A673 (cell line): ENCODE measurements at regions not wholly inside any gene's neighbourhood (a gene's known extent, or its start where the extent isn't known, plus 50 kb on each side); places are given as distances from the start of the nearest gene placed in this dataset.

ENCODE experiments used
- EZH2 ChIP-seq: fragments of 200-600 bp; sonication (generic); IDR thresholded peaks from 2 replicates; pipeline ENCODE4 v1.6.1; 2017; ENCODE audit warnings: borderline replicate concordance, low read depth, mild to moderate bottlenecking, mixed read lengths, antibody characterized with exemption, low read length; ENCODE audit not compliant: poor library complexity, severe bottlenecking
- TF ChIP-seq, protein P1 (sequence below): fragments of 300-800, 200-600 bp; sonication (generic); conservative IDR thresholded peaks from 2 replicates; pipeline ENCODE4 v1.5.1; 2017; ENCODE audit warnings: low read depth, mild to moderate bottlenecking, antibody characterized with exemption, low read length, moderate library complexity, mixed read lengths

DNA sequence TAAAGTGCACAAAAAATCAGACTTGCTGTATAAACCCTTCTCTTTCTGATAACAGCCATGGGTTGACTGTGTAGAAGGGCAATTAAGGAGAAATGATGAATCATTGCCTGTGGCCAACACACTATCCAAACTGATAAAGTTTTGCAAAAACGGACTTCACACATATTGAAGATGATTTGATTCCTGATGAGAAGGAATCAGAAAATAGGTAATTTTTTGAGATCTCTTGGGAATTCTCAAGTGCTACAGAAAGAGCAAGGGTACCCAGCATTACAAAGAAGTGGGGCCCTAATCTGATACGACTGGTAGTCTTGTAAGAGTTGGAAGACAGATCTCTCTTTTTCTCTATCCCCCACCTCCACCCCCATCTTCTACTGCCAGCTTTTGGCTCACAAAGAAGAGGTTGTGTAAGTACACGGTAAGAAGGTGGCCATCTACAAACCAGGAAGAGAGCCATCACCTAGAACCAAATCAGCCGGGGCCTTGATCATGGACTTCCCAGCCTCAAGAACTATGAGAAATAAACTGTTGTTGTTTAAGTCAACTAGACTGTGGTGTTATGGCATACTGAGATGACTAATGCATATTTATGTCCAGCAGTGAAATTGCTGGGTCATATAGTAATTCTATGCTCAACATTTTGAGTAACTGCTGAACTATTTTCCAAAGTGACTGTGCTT, 254.7 kb downstream of the EDEM1 start:
- TF ChIP-seq EZH2 = no peak
- TF ChIP-seq, protein P1, sequence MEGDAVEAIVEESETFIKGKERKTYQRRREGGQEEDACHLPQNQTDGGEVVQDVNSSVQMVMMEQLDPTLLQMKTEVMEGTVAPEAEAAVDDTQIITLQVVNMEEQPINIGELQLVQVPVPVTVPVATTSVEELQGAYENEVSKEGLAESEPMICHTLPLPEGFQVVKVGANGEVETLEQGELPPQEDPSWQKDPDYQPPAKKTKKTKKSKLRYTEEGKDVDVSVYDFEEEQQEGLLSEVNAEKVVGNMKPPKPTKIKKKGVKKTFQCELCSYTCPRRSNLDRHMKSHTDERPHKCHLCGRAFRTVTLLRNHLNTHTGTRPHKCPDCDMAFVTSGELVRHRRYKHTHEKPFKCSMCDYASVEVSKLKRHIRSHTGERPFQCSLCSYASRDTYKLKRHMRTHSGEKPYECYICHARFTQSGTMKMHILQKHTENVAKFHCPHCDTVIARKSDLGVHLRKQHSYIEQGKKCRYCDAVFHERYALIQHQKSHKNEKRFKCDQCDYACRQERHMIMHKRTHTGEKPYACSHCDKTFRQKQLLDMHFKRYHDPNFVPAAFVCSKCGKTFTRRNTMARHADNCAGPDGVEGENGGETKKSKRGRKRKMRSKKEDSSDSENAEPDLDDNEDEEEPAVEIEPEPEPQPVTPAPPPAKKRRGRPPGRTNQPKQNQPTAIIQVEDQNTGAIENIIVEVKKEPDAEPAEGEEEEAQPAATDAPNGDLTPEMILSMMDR = no peak
